OCI-LY1 (cell line): ENCODE measurements at regions not wholly inside any gene's neighbourhood (a gene's known extent, or its start where the extent isn't known, plus 50 kb on each side); places are given as distances from the start of the nearest gene placed in this dataset.

Experiments used
- EZH2 ChIP-seq: fragments of 200-600 bp; sonication (generic), shearing (Covaris generic); IDR thresholded peaks from 2 replicates; pipeline ENCODE4 v1.8.0; 2017; ENCODE audit warnings: borderline replicate concordance, mixed run types, mild to moderate bottlenecking, antibody characterized with exemption, low read length, moderate library complexity, mixed read lengths
- TF ChIP-seq, protein P1 (sequence below): fragments of 200-600 bp; sonication (generic), shearing (Covaris generic); IDR thresholded peaks from 2 replicates; pipeline ENCODE4 v1.5.1; 2017; ENCODE audit warnings: mild to moderate bottlenecking, antibody characterized with exemption, low read length, moderate library complexity, mixed read lengths

GRCh38 chrX:138929926-138930582 lies 218.5 kb upstream of the FGF13 start:
- TF ChIP-seq, protein P1, sequence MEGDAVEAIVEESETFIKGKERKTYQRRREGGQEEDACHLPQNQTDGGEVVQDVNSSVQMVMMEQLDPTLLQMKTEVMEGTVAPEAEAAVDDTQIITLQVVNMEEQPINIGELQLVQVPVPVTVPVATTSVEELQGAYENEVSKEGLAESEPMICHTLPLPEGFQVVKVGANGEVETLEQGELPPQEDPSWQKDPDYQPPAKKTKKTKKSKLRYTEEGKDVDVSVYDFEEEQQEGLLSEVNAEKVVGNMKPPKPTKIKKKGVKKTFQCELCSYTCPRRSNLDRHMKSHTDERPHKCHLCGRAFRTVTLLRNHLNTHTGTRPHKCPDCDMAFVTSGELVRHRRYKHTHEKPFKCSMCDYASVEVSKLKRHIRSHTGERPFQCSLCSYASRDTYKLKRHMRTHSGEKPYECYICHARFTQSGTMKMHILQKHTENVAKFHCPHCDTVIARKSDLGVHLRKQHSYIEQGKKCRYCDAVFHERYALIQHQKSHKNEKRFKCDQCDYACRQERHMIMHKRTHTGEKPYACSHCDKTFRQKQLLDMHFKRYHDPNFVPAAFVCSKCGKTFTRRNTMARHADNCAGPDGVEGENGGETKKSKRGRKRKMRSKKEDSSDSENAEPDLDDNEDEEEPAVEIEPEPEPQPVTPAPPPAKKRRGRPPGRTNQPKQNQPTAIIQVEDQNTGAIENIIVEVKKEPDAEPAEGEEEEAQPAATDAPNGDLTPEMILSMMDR: no peak
- no peak for TF ChIP-seq EZH2
